Choroid plexus epithelial cell (primary cell): ENCODE measurements at regions not wholly inside any gene's neighbourhood (a gene's known extent, or its start where the extent isn't known, plus 50 kb on each side); places are given as distances from the start of the nearest gene placed in this dataset.
A peak's percentile ranks its signal among the peaks of the same experiment; 100 is the strongest.

Experiments used
- DNase-seq: peaks from one replicate; pipeline ENCODE4 v3.0.0-alpha.2; 2010; ENCODE audit warnings: low read depth
- H3K4me3 ChIP-seq: 2 replicates; pipeline ENCODE4 v1.5.1; 2011; ENCODE audit warnings: low read depth, mild to moderate bottlenecking, control low read depth, low read length, moderate library complexity
- TF ChIP-seq, protein P1 (sequence below): conservative IDR thresholded peaks from 2 replicates; pipeline ENCODE4 v1.5.1; 2011; ENCODE audit warnings: low read depth, mild to moderate bottlenecking, control low read depth, inconsistent platforms, low read length, moderate library complexity

DNA sequence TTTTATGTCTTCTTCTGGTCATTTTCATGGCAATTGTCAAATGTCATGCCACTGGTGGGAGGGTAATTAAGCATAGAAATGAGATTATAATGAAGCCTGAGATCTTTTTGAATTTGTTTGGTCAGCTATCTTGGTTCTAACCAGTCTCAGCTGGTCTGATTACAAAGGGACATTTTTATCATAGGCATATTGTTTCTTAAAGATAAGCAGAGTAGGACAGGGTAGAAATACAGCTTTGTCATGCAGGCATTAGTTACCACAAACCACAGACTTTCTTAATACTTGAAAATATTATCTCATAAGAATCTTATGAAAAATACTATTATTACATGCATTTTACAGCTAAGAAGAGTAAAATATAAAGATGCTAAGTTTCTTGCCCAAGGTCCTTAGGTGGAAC, 1761.5 kb downstream of the PCDH9 start:
- TF ChIP-seq, protein P1, sequence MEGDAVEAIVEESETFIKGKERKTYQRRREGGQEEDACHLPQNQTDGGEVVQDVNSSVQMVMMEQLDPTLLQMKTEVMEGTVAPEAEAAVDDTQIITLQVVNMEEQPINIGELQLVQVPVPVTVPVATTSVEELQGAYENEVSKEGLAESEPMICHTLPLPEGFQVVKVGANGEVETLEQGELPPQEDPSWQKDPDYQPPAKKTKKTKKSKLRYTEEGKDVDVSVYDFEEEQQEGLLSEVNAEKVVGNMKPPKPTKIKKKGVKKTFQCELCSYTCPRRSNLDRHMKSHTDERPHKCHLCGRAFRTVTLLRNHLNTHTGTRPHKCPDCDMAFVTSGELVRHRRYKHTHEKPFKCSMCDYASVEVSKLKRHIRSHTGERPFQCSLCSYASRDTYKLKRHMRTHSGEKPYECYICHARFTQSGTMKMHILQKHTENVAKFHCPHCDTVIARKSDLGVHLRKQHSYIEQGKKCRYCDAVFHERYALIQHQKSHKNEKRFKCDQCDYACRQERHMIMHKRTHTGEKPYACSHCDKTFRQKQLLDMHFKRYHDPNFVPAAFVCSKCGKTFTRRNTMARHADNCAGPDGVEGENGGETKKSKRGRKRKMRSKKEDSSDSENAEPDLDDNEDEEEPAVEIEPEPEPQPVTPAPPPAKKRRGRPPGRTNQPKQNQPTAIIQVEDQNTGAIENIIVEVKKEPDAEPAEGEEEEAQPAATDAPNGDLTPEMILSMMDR = no peak
- peak; percentile 74 for DNase-seq
- no peak overlapping the region for H3K4me3 ChIP-seq

DNA sequence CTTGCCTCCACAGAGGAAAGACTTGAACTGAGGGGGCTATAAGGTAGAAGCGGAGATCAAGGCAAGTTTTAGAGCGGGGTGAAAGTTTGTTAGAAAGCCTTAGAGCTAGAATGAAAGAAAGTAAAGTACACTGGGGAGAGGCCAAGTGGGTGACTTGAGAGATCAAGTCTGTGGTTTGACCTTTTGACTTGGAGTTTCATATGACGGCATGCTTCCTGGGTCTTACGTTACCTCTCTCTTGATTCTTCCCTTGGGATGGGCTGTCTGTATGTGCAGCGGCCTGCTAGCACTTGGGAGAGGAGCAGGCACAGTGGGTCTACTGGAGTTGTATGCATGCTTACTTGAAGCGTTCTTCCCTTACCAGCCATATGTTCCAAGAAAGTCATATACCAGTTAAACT, 1768.5 kb downstream of the PCDH9 start:
- H3K4me3 ChIP-seq = no peak overlapping the region
- TF ChIP-seq, protein P1 = no peak
- DNase-seq = peak; percentile 96

DNA sequence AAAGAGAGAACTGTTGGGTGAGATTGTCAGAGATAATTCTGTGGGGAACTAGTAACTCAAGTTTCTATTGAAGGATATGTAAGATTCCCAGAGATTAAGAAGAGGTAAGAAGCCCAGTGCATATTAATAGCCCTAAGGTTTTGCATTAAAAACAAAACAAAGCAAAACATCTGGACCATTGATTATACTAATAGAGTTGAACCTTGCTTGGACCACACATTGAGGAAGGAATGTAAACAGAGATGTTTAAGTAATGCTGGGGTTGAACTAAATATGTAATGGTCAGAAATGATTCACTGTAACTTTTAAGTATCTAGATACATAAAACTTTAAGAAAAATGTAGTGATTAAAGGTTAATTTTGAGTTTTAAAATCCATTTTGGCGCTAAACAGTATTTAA, 1770.0 kb downstream of the PCDH9 start:
- DNase-seq = peak; percentile 80

DNA sequence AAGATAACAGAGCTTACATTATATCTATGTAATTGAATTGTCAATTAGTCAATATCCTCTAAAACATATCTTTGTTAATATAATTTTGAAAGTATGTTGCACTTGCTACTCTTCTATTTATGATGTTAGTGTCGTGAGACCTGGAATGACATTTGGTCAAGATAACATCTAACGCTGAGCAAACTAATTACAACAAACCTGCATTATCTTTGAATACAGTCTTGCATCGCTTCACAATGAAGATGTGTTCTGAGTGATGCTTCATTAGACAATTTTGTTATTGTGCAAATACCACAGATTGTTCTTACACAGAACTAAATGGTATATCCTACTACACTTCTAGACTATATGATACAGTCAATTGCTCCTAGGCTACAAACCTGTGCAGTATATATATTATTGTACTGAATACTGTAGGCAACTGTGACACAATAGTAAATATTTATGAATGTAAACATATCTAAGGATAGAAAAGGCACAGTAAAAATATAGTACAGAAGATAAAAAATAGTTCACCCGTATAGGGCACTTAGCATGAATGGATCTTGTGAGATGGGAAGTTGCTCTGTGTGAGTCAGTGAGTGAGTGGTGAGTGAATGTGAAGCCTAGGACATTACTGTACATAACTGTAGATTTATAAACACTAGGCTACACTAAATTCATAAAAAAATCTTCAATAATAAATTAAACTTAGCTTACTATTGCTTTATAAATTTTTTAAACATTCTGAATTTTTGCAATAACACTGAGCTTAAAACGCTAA, 1773.8 kb downstream of the PCDH9 start:
- DNase-seq = no peak
- TF ChIP-seq, protein P1 = no peak
- no peak overlapping the region for H3K4me3 ChIP-seq

More for the DNA sequence above, 1770.0 kb downstream of the PCDH9 start:
- TF ChIP-seq, protein P1 = no peak
- H3K4me3 ChIP-seq = no peak overlapping the region

DNA sequence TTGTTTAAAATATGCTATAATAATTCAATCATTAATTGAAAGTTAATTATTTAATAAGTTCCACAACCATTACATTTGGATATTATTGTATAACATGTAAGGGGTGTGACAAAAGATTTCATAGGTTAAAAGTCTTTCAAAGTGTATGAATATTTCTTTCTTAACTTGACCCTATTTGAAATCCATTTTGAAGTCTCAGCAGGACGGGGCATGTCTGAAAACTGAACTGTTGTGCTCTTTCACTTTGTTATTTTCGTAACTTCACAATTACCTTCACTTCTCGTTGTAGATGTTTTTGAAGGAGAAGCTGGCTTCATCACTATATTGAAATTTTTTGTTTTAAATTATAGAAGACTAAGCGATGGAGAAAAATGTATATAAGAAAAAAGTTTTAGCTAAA, 1775.7 kb downstream of the PCDH9 start:
- DNase-seq = no peak
- H3K4me3 ChIP-seq = no peak overlapping the region
- TF ChIP-seq, protein P1 = no peak

DNA sequence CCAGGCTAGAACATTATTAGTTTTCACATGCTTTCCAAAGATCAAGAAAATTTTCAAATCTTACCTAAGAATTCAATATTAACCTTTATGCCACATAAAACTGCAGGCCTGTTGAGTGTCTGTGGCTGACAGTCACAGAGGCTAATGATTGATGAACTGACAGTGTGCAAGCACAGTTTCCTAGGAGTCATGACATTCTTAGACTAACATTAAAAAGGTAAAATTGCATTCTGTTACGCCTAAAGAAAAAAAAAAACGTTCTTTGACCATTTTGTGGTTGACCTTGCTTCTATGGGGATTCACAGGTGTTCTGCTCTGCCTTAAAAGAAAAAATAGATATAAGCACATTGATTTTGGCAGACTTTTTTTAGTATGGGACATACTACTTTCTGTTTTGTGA, 1776.2 kb downstream of the PCDH9 start:
- TF ChIP-seq, protein P1 = no peak
- H3K4me3 ChIP-seq = no peak overlapping the region
- DNase-seq = no peak

DNA sequence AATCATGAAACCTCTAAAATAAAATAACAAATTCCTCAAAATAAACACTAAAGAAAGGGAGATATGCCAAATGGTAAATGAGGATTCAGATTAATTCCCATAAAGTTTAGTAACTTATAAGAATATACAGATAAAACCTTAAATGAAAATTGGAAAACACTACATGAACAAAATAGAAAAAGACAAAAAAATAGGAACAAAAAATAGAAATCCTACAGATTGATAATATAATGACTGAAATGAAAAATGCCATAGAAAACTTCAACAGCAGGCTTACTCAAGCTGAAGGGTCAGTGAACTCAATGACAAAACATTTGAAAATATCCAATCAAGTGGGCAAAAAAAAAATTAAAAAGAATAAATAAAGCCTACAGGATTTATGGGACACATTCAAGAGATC, 1784.8 kb downstream of the PCDH9 start:
- TF ChIP-seq, protein P1 = no peak
- DNase-seq = no peak
- no peak overlapping the region for H3K4me3 ChIP-seq
